Erythroblast (primary cell): ENCODE measurements at regions not wholly inside any gene's neighbourhood (a gene's known extent, or its start where the extent isn't known, plus 50 kb on each side); places are given as distances from the start of the nearest gene placed in this dataset.
"Not testable (repeated sequence)": the region's sequence is repeated elsewhere in the genome, so short reads cannot be mapped to it uniquely, and the experiment has no call there.

Experiments used
- DNase-seq, 2 experiments: peaks; one replicate each; lab custom pipeline; 2025; lab: John Stamatoyannopoulos, UW
- GATA1 ChIP-seq: IDR thresholded peaks from 2 replicates; pipeline ENCODE4 v1.6.1; 2011; ENCODE audit warnings: low read depth, mild to moderate bottlenecking, control low read depth, low read length, moderate library complexity
- POLR2A ChIP-seq: IDR thresholded peaks from 2 replicates; pipeline ENCODE4 v1.6.1; 2011; ENCODE audit warnings: mild to moderate bottlenecking, low read length

GRCh38 chr2:39567507-39567906, 98.2 kb upstream of the TMEM178A start:
- TF ChIP-seq POLR2A (no peak), GATA1 (no peak)

DNA sequence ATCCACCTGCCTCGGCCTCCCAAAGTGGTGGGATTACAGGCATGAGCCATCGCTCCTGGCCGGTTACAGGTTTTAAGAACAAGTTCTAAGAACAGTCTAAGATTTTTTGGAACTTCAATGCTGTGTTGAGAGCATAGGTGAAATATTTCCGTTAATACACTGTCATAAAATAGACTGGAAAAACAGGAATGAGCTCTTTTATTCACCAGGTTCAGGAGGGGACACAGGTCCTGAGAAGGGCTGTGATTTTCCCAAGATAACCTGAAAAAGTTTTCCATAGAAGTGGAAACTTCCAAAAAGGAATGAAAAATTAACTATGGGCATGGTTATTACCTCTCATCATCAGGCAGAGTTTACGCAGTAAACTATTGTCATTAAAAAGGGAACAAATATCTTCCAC, 97.6 kb upstream of the TMEM178A start:
- TF ChIP-seq POLR2A (no peak), GATA1 (no peak)
- no peak for DNase-seq

More at GRCh38 chr2:39567507-39567906, 98.2 kb upstream of the TMEM178A start:
- DNase-seq, result no peak

DNA sequence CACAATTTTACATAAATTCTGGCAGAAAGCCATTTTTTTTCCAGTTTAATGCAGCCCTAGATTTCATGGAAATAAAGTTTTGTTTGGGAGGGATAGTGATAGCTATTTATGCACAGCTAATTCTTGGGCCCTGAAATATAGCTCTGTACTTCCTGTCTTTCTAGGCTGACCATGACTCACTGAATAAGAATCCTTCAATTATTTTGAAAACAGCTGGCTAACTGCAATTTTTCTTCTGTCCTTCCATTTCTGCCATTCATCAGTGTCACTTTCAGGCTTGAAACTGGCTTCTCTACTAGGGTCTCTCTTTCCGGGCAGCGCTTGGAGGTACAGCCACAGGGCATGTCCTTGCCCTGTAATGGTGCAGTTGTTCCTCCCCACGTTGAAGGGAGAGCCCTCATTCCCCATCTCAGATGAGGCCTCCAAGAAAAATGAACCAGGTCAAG, 97.1 kb upstream of the TMEM178A start:
- TF ChIP-seq POLR2A (no peak), GATA1 (no peak)

DNA sequence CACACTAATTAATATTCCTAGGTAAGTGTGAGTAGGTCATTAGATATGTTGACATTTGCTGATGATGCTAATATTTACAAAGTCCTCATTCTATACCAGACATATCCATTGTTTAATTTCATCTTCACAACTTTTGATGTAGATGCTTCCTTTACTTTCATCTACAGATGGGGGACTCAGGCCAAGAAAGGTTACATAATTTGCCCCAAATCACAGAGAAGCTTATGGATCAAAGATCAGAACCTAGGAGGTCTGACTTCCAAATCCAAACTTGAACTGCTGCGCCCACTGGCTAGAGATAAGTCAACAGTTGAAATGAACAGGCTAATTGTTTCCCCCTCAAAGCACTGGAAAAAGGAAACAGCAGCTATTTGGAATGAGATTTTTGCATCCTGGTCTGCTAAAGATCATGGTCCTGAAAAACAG, 95.6 kb upstream of the TMEM178A start:
- no peak for TF ChIP-seq POLR2A
- TF ChIP-seq GATA1, result no peak
- no peak for DNase-seq

More for the DNA sequence above, 97.1 kb upstream of the TMEM178A start:
- no peak for DNase-seq

GRCh38 chr2:39570614-39571013, 95.1 kb upstream of the TMEM178A start:
- no peak for DNase-seq
- TF ChIP-seq POLR2A (no peak), GATA1 (no peak)

GRCh38 chr2:39571111-39571731, 94.5 kb upstream of the TMEM178A start:
- DNase-seq, result no peak
- no peak for TF ChIP-seq POLR2A
- TF ChIP-seq GATA1, result no peak

- no peak for TF ChIP-seq GATA1
- TF ChIP-seq POLR2A, result no peak
- DNase-seq, result no peak
Measured at GRCh38 chr2:39573276-39573675, 92.4 kb upstream of the TMEM178A start.

GRCh38 chr2:39581866-39582265, 83.9 kb upstream of the TMEM178A start:
- no peak for DNase-seq
- TF ChIP-seq POLR2A, result no peak
- no peak for TF ChIP-seq GATA1

- DNase-seq, result no peak
Measured at GRCh38 chr2:39583213-39583612, 82.5 kb upstream of the TMEM178A start.

GRCh38 chr2:39583781-39584180, 81.9 kb upstream of the TMEM178A start:
- no peak for TF ChIP-seq GATA1
- no peak for TF ChIP-seq POLR2A
- no peak for DNase-seq

More at GRCh38 chr2:39583213-39583612, 82.5 kb upstream of the TMEM178A start:
- TF ChIP-seq GATA1, result no peak
- TF ChIP-seq POLR2A, result no peak

- no peak for TF ChIP-seq POLR2A
- no peak for TF ChIP-seq GATA1
- DNase-seq, result no peak
Measured at GRCh38 chr2:39584283-39584965, 81.3 kb upstream of the TMEM178A start.

DNA sequence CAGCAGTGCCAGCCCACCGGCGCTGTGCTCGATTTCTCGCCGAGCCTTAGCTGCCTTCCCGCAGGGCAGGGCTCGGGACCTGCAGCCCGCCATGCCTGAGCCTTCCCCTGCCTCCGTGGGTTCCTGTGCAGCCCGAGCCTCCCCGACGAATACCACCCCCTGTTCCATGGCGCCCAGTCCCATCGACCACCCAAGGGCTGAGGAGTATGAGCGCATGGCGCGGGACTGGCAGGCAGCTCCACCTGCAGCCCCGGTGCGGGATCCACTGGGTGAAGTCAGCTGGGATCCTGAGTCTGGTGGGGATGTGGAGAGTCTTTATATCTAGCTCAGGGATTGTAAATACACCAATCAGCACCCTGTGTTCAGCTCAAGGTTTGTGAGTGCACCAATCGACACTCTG, 80.2 kb upstream of the TMEM178A start:
- DNase-seq, result not testable (repeated sequence)

DNA sequence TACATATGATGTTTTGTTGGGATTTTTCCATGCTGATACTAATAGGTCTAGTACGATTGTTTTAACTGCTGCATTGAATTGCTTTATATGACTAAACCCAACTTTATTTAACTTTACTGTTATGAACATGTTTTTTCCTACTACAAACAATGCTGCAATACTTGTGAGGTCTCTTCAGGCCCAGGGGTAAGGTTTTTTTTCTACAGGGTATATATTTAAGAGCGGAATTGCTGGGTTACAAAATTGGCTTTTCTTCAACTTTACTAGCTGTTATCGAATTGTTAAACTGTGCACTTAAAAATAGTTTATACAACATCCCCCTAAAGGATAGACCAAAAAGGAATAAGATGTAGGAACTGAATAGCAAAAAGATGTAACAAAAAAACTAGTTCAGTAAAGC, 78.5 kb upstream of the TMEM178A start:
- TF ChIP-seq POLR2A, result no peak
- TF ChIP-seq GATA1, result no peak
- no peak for DNase-seq

DNA sequence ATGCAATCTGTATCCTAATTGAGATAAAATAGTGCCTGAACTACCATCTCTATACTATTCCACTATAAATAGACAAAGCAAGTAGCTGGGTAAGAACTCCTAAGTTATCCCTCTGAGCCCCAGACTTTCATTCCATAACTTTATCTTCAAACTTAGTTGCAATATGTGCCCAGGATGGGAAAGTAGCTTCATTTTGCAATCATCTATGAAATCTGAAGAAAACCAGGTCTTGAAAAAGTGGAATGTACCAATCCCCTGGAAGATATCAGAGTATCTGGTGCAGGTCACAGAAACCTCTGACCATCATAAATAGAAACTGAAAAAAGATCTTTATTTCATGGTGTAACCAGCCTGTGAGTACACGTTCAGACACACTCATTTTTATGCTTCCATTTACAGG, 78.1 kb upstream of the TMEM178A start:
- no peak for DNase-seq
- TF ChIP-seq POLR2A (no peak), GATA1 (no peak)

- TF ChIP-seq GATA1, result no peak
- peak; percentile 33 to 43 for DNase-seq
Measured at GRCh38 chr2:39593439-39594393, 72.0 kb upstream of the TMEM178A start.
